ENCODE measurements at regions not wholly inside any gene's neighbourhood (a gene's known extent, or its start where the extent isn't known, plus 50 kb on each side); places are given as distances from the start of the nearest gene placed in this dataset.
A peak's percentile ranks its signal among the peaks of the same experiment; 100 is the strongest.
"Not testable (repeated sequence)": the region's sequence is repeated elsewhere in the genome, so short reads cannot be mapped to it uniquely, and the experiment has no call there.

- DNase-seq = no peak
Observed at GRCh38 chr9:80500300-80500699, 928.5 kb downstream of the TLE4 start.

- no peak for DNase-seq
Observed at GRCh38 chr9:80498001-80498555, 926.3 kb downstream of the TLE4 start.

- DNase-seq = no peak
Observed at GRCh38 chr9:80496901-80497556, 925.3 kb downstream of the TLE4 start.

- no peak for DNase-seq
Observed at GRCh38 chr9:80493258-80493657, 921.5 kb downstream of the TLE4 start.

DNA sequence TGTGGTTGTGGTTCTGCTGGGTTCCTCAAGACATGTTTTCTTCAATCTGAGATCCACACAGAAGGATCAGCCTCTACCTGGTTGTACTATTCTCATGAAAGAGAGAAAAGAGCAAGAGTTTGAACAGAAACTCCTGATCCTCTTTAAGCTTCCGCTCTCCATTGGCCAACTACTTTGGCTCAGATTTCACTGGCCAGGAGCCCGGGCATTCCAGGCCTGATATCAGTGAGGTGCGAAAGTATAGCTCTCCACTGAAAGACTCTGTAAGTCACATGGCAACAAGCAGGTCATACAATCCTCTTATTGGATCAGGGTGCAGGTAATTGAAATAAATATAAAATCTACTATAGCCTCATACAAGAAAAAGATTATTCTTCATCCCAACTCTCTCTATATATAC, 920.5 kb downstream of the TLE4 start:
- DNase-seq = peak; percentile 10

- no peak for DNase-seq
Observed at GRCh38 chr9:80491086-80491696, 919.4 kb downstream of the TLE4 start.

DNA sequence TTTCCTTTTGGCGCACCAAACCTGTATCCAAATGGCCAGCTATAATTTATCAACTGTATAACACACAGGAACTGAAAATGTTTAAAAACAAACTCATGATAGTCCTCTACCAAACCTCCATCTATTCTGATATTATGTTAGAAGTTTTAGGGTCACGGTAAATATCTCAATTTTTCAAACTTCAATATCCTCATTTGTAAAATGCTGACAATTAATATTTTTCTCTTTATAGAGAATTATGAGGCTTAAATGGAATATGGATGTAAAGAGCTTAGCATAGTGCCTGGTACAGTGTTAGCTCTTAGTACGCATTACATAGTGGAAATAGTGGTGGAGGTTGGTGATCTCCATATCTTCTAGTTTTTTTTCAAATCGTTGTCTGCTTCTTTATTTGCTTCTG, 917.6 kb downstream of the TLE4 start:
- DNase-seq = no peak

GRCh38 chr9:80485420-80486250, 913.9 kb downstream of the TLE4 start:
- DNase-seq = no peak

- DNase-seq = not testable (repeated sequence)
Observed at GRCh38 chr9:80482251-80482650, 910.5 kb downstream of the TLE4 start.

DNA sequence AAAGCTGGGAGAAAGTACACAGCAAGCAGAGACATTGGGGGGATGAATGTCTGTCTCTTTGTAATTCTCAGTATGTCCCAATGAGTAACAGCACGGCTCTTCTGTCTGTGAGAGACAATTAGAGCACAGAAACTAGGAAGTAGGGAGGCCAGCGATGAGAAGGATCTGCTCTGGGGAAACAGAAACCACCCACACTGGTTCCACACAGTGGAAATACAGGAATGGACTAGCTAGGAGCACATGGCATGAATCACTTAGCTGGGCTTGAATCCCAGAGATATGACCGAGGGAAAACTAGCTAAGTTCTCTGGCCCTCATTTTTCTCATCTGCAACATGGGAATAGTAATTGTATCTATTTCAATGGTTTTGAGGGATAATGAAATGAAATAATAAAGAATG, 895.9 kb downstream of the TLE4 start:
- DNase-seq = no peak

DNA sequence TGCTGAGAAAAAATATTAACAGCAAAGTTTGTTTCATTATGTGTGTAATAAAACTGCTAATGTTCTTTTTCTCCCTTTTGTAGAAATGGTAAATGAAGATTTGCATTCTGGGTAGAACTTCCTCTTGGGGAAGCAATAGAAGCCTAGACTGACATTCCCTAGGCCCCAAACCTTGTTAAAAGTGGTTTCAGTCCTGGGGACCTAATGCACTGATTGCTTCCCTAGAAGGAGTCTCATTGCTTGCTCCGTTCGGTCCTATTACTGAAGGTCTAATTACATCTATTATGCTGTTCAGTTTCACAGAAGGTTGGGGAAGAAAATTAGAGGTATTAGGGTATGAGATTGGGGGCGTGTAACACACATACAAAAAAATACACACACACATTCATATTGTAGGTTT, 893.8 kb downstream of the TLE4 start:
- DNase-seq = no peak

DNA sequence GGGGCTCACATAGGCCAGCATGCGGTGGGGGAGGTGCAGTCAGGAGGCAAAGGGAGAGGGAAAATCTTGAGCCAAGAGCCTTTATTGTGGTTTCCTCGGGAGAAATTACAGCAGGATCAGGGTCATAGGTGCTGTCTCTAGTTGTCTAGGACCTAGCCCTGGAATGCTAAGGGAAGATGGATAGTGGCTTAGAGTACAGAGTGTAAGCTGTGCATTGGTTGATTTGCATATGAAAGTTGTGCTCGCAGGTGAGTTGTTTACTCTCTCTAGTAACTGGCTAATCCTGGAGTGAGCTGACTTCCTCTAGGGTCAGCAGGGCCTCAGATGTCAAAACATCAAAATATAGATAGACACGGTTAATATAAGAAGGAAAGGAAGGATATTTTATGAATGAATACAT, 877.7 kb downstream of the TLE4 start:
- no peak for DNase-seq

DNA sequence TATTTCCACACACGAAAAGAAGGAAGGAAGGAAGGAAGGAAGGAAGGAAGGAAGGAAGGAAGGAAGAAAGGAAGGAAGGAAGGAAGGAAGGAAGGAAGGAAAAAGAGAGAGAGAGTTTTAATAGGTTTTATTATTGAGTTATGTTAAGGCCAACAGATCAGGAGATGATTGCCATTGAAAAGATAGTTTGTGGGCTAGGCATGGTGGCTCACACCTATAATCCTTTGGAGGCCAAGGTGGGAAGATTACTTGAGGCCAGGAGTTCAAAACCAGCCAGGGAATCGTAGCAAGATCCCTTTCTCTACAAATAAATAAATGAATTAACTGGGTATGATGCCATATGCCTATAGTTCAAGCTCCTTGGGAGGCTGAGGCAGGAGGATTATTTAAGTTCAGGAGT, 877.2 kb downstream of the TLE4 start:
- DNase-seq = no peak

DNA sequence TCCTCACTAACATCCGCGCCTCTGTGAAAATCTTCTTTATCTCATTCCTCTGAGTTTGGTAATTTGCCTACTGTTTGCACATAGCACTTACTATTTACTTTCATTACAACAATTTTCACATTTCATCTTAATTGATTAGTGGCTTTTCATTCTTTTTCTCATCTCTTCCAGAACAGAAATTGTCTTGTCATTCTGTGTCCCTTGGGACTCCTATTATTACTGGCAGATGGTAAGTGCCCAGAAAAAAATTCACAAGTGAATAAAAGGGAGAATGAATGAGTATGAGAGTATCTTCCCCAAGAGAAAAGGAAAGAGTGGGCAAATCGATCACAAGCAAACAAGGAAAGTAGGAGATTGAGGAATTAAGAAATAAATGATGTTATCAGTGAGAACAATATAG, 876.1 kb downstream of the TLE4 start:
- DNase-seq = no peak

DNA sequence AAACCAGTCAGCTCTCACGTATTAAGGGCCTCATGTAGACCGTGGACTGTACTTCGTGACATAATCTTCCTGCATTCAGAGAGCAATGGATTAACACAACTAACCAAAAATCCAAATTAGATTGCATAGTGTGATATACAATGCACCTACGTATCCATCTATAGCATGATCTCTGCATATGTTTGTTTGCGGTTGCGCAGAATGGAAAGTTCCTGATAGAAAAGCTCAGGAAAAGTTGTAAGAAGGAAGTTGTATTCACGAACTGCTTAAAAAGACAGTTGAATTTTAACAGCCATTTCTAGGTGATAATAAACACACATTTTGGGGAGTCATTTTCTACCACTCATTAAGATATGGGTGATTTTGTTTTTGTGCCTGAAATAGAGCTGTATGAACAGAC, 869.0 kb downstream of the TLE4 start:
- no peak for DNase-seq

- no peak for DNase-seq
Observed at GRCh38 chr9:80437825-80438224, 866.1 kb downstream of the TLE4 start.

- DNase-seq = no peak
Observed at GRCh38 chr9:80437091-80437640, 865.4 kb downstream of the TLE4 start.

DNA sequence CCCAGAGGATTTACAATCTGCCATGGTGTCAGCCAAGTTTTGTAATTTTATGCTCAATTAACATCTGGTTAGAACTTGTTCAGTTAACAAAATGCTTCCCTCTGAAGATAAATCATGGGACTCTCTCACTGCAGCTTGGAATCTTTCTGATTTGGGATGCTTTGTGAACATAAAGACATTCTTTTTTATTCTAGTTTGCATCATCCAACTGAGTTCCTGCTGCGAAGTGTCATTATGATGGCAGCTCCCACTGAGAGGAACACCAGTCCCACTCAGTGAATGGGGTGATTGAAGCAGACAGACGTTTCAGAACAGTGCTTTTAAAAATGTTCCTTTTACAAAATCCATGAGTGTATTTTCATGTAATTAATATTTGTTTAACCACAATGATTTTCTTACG, 863.8 kb downstream of the TLE4 start:
- DNase-seq = no peak

DNA sequence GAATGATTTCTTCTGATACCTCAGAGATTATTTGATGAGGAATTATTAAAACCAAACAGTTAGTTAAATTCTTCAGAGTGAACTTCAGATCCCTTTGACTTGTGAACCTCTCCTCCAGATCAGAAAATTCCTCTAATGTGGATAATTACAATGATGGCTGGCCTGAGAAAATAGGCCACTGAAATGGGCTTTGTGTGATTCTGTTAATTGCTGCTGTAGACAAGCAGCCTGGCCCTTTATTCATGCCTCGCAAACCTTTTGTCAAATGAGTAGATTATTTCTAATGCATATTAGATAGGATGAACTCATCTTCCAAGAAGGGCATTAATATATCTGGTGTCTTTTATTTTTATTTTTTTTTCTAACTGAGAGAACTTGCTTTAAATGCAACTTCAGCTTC, 855.2 kb downstream of the TLE4 start:
- DNase-seq = no peak

DNA sequence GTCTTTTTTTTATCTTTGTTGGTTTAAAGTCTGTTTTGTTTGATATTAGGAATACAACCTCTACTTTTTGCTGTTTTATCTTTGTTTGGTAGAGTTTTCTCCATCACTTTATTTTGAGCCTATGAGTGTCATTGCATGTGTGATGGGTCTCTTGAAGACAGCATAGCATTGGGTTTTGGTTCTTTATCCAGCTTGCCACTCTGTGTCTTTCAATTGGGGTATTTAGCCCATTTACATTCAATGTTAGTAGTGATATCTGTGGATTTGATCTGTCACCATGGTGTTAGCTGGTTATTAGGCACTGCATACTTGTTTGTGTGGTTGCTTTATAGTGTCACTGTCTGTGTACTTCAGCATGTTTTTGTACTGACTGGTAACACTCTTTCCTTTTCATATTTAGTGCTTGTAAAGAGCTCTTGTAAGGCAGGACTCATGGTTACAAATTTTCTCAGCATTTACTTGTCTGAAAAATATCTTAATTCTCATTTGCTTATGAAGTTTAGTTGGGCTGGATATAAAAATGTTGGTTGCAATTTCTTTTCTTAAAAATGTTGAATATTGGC, 845.5 kb downstream of the TLE4 start:
- DNase-seq = no peak

DNA sequence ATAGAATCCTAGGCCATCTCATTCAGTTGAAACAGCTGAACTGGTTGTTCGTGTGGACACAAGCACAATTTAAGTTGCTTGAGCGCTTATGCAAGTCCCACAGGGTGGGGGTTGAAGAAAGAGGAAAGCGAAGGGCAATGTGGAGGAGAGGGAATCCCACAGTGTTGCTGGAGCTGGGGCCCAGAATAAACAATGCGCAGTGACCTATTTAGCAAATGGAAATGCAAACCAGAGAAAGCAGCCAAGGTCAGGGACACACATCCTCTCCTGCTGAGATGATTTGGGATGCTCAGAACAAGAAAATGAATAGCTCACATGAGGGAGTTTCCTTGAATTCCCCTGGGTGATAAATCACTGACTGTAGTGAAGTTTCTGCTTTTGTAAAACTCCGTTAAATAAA, 838.3 kb downstream of the TLE4 start:
- DNase-seq = no peak

GRCh38 chr9:80407220-80407619, 835.5 kb downstream of the TLE4 start:
- no peak for DNase-seq

DNA sequence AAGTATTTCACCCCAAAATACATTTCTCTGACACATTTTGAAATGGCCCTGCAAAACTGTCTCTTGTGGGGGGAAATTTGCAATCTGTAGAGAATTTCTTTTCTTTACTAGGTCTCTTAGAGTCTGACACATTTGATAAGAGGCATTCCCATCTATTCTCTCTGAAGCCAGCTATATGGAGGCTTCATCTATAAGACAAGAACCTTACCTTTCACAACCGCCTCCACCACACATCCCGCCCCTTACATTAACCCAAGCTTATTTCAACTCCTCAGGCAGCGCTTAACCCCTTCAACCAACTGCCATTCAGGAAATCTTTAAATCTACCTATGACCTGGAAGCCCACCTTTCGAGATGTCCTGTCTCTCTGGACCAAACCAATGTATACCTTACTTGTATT, 829.5 kb downstream of the TLE4 start:
- DNase-seq = no peak
